ENCODE measurements at regions not wholly inside any gene's neighbourhood (a gene's known extent, or its start where the extent isn't known, plus 50 kb on each side); places are given as distances from the start of the nearest gene placed in this dataset.

DNA sequence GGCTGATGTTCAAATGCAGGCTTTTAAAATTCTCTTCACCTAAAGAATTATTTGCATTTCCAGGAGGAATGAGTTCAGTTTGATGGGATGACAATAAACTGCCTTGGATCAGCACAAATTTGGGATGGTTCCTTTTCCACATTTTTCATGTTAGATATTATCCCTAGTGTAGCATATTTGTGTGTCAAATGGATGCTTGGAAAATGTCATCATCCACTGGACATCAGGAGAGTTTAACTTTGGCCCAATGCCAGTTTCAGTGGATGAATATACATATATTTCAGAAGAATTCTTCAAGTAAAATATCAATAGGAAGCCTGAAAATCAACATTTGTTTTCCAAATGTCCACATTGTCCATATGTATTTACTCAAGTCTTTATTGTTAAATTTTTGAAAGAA lies 116.5 kb upstream of the COL24A1 start:
- TF ChIP-seq POLR2AphosphoS5 (IDR thresholded peaks at IDR 0.05; ENCODE audit: borderline replicate concordance, low read depth, low read length) = no peak
- no peak for TF ChIP-seq EZH2 (IDR thresholded peaks at IDR 0.05)
